K562 (cell line): ENCODE measurements at regions not wholly inside any gene's neighbourhood (a gene's known extent, or its start where the extent isn't known, plus 50 kb on each side); places are given as distances from the start of the nearest gene placed in this dataset.

ENCODE experiments used
- CBX3 ChIP-seq, 2 experiments: IDR thresholded peaks; 1 replicate in 1 of 2; 2 replicates in 1 of 2; pipeline ENCODE4 v1.6.1; 2012; ENCODE audit warnings: inconsistent platforms in 2 of 2, low read length in 2 of 2, borderline replicate concordance in 1 of 2, control low read depth in 1 of 2
- CREB3 ChIP-seq: fragments of 450-650 bp; conservative IDR thresholded peaks from 2 replicates; pipeline ENCODE4 v1.6.1; 2016; ENCODE audit warnings: missing genetic modification characterization, low read depth, mild to moderate bottlenecking, missing compliant biosample characterization, moderate library complexity
- CTCFL ChIP-seq: IDR thresholded peaks from 2 replicates; pipeline ENCODE4 v1.6.1; 2011; ENCODE audit warnings: borderline replicate concordance, low read depth, mild to moderate bottlenecking, moderate library complexity, low read length; ENCODE audit not compliant: insufficient read depth, poor library complexity, severe bottlenecking
- EP300 ChIP-seq: IDR thresholded peaks from 2 replicates; pipeline ENCODE4 v1.6.1; 2012; ENCODE audit warnings: low read length, improper control_type of control experiment
- ETS2 ChIP-seq: IDR thresholded peaks from 2 replicates; pipeline ENCODE4 v1.6.1; 2016; ENCODE audit warnings: borderline replicate concordance, missing genetic modification characterization, mild to moderate bottlenecking, moderate library complexity, missing compliant biosample characterization; ENCODE audit not compliant: poor library complexity, severe bottlenecking
- KLF16 ChIP-seq: IDR thresholded peaks from 2 replicates; pipeline ENCODE4 v1.6.1; 2016; ENCODE audit warnings: antibody characterized with exemption
- MCM5 ChIP-seq: fragments of 450-650 bp; IDR thresholded peaks from 2 replicates; pipeline ENCODE4 v1.6.1; 2016; ENCODE audit warnings: low read depth
- NKRF ChIP-seq: fragments of 450-650 bp; IDR thresholded peaks from 2 replicates; pipeline ENCODE4 v1.6.1; 2016; ENCODE audit warnings: borderline replicate concordance
- NR2C1 ChIP-seq, 2 experiments: fragments of 450-650 bp; IDR thresholded peaks; 2 replicates each; pipeline ENCODE4 v1.6.1; 2017; ENCODE audit warnings: mild to moderate bottlenecking in 2 of 2, antibody characterized with exemption in 1 of 2, inconsistent platforms in 1 of 2, missing compliant biosample characterization in 1 of 2, missing genetic modification characterization in 1 of 2
- RNF219 ChIP-seq: fragments of 250-450 bp; sonication (Bioruptor Pico); IDR thresholded peaks from 2 replicates; pipeline ENCODE4 v1.5.0; 2022; ENCODE audit warnings: mild to moderate bottlenecking
- THAP7 ChIP-seq: fragments of 250-450 bp; sonication (Bioruptor Pico); IDR thresholded peaks from 2 replicates; pipeline ENCODE4 v1.5.0; 2021
- ZNF609 ChIP-seq: sonication (generic); formaldehyde crosslinking; IDR thresholded peaks from 2 replicates; pipeline ENCODE4 v1.8.1; 2023; ENCODE audit warnings: missing genetic modification reagents, mild to moderate bottlenecking, borderline replicate concordance

GRCh38 chr2:9057939-9058761, 54.7 kb upstream of the MBOAT2 start (continued):
- no peak for TF ChIP-seq ZNF609
- no peak for TF ChIP-seq CREB3 (tag)
- TF ChIP-seq CTCFL, result no peak
- TF ChIP-seq ETS2, result no peak
- 0 out of 2 replicates have a peak, but pooled peaks have one; percentile 23 for TF ChIP-seq NR2C1 (IDR thresholded peaks at IDR 0.05)
- peak; percentile 75 for TF ChIP-seq NR2C1 (tag; IDR thresholded peaks at IDR 0.05)
- TF ChIP-seq NKRF, result no peak
- TF ChIP-seq THAP7 (CRISPR knock-in tag), result no peak
- TF ChIP-seq MCM5, result no peak
- TF ChIP-seq KLF16, result no peak
- TF ChIP-seq CBX3 (IDR thresholded peaks at IDR 0.05; ENCODE audit: borderline replicate concordance in 1 of 2, low read length in 2 of 2), result no peak
- TF ChIP-seq RNF219 (CRISPR knock-in tag), result no peak
- TF ChIP-seq EP300, result 0 out of 2 replicates have a peak, but pooled peaks have one; percentile 26
